OCI-LY1 (cell line): ENCODE measurements at regions not wholly inside any gene's neighbourhood (a gene's known extent, or its start where the extent isn't known, plus 50 kb on each side); places are given as distances from the start of the nearest gene placed in this dataset.

Source experiments
- H2AFZ ChIP-seq: fragments of 200-600 bp; sonication (generic), shearing (Covaris generic); 2 replicates; pipeline ENCODE4 v1.6.0; 2014; ENCODE audit warnings: antibody characterized with exemption, mild to moderate bottlenecking, low read length
- H3F3A ChIP-seq: fragments of 200-600 bp; sonication (generic), shearing (Covaris generic); 2 replicates; pipeline ENCODE4 v1.6.0; 2014; ENCODE audit warnings: mild to moderate bottlenecking, antibody characterized with exemption, low read length, moderate library complexity; ENCODE audit not compliant: insufficient read depth
- H3K27ac ChIP-seq: fragments of 200-600 bp; sonication (generic); 2 replicates; pipeline ENCODE4 v1.5.1; 2014; ENCODE audit warnings: low read length, mixed run types, mild to moderate bottlenecking, low read depth; ENCODE audit not compliant: poor library complexity, severe bottlenecking
- H3K27me3 ChIP-seq: fragments of 200-600 bp; sonication (generic); 2 replicates; pipeline ENCODE4 v1.6.0; 2014; ENCODE audit warnings: antibody characterized with exemption, mild to moderate bottlenecking, low read length, moderate library complexity; ENCODE audit not compliant: insufficient read depth
- H3K36me3 ChIP-seq: fragments of 200-600 bp; sonication (generic); 2 replicates; pipeline ENCODE4 v1.6.1; 2014; ENCODE audit warnings: mild to moderate bottlenecking, antibody characterized with exemption, low read length, moderate library complexity, mixed read lengths; ENCODE audit not compliant: insufficient read depth
- H3K4me1 ChIP-seq: fragments of 200-600 bp; sonication (generic); 2 replicates; pipeline ENCODE4 v1.5.1; 2014; ENCODE audit warnings: mild to moderate bottlenecking, low read length, moderate library complexity; ENCODE audit not compliant: insufficient read depth, severe bottlenecking
- H3K4me2 ChIP-seq: fragments of 200-600 bp; sonication (generic), shearing (Covaris generic); 2 replicates; pipeline ENCODE4 v1.6.1; 2014; ENCODE audit warnings: low read length
- H3K4me3 ChIP-seq: fragments of 200-600 bp; sonication (generic); 2 replicates; pipeline ENCODE4 v1.5.1; 2014; ENCODE audit warnings: low read length, low read depth, mild to moderate bottlenecking, mixed read lengths; ENCODE audit not compliant: poor library complexity, severe bottlenecking
- H3K79me2 ChIP-seq: fragments of 200-600 bp; shearing (Covaris generic); 2 replicates; pipeline ENCODE4 v1.6.1; 2016; ENCODE audit warnings: mixed run types, low read length, mixed read lengths; ENCODE audit not compliant: insufficient read depth
- H3K9ac ChIP-seq: fragments of 200-600 bp; sonication (generic), shearing (Covaris generic); 2 replicates; pipeline ENCODE4 v1.6.1; 2014; ENCODE audit warnings: mild to moderate bottlenecking, low read length, mixed read lengths
- H3K9me2 ChIP-seq: fragments of 200-600 bp; sonication (generic), shearing (Covaris generic); 2 replicates; pipeline ENCODE4 v1.6.1; 2014; ENCODE audit warnings: low read depth, mild to moderate bottlenecking, low read length, mixed read lengths
- H3K9me3 ChIP-seq: fragments of 200-600 bp; shearing (Covaris generic); 2 replicates; pipeline ENCODE4 v1.6.1; 2014; ENCODE audit warnings: low read length, mixed read lengths
- H4K20me1 ChIP-seq: fragments of 200-600 bp; sonication (generic), shearing (Covaris generic); 2 replicates; pipeline ENCODE4 v1.6.0; 2016; ENCODE audit warnings: mild to moderate bottlenecking, low read length; ENCODE audit not compliant: insufficient read depth
- CTCF ChIP-seq: fragments of 200-600 bp; sonication (generic), shearing (Covaris generic); IDR thresholded peaks from 2 replicates; pipeline ENCODE4 v1.5.1; 2017; ENCODE audit warnings: mild to moderate bottlenecking, antibody characterized with exemption, low read length, moderate library complexity, mixed read lengths
- EZH2 ChIP-seq: fragments of 200-600 bp; sonication (generic), shearing (Covaris generic); IDR thresholded peaks from 2 replicates; pipeline ENCODE4 v1.8.0; 2017; ENCODE audit warnings: borderline replicate concordance, mixed run types, mild to moderate bottlenecking, antibody characterized with exemption, low read length, moderate library complexity, mixed read lengths

- TF ChIP-seq EZH2: no peak
- no peak for TF ChIP-seq CTCF
- H3K27me3 ChIP-seq: no peaks in the 10 kb centered on the region
- no peak overlapping the region for H3K27ac ChIP-seq
- no peaks in the 10 kb centered on the region for H3K79me2 ChIP-seq
- H3K4me2 ChIP-seq: no peak overlapping the region
- no peak overlapping the region for H3K9ac ChIP-seq
- H3K4me3 ChIP-seq: no peak overlapping the region
- H3K4me1 ChIP-seq: no peaks in the 10 kb centered on the region
- H3K36me3 ChIP-seq: no peaks in the 10 kb centered on the region
- no peaks in the 10 kb centered on the region for H3F3A ChIP-seq
- H4K20me1 ChIP-seq: no peaks in the 10 kb centered on the region; the same call in 1 of the 2 replicates
- no peak overlapping the region for H2AFZ ChIP-seq
- H3K9me2 ChIP-seq: no peaks in the 10 kb centered on the region
- H3K9me3 ChIP-seq: no peaks in the 10 kb centered on the region
Measured at GRCh38 chr10:105585753-105586152, 944.7 kb downstream of the SORCS3 start.

GRCh38 chr10:105585171-105585570, 944.1 kb downstream of the SORCS3 start:
- no peak overlapping the region for H3K27ac ChIP-seq
- no peaks in the 10 kb centered on the region for H3K9me2 ChIP-seq
- no peak overlapping the region for H3K4me3 ChIP-seq
- no peaks in the 10 kb centered on the region; the same call in 1 of the 2 replicates for H4K20me1 ChIP-seq
- no peak overlapping the region for H3K4me2 ChIP-seq
- no peaks in the 10 kb centered on the region for H3F3A ChIP-seq
- no peak overlapping the region for H3K9ac ChIP-seq
- no peaks in the 10 kb centered on the region for H3K79me2 ChIP-seq
- H2AFZ ChIP-seq: no peak overlapping the region
- H3K27me3 ChIP-seq: no peaks in the 10 kb centered on the region
- no peaks in the 10 kb centered on the region for H3K9me3 ChIP-seq
- no peaks in the 10 kb centered on the region for H3K4me1 ChIP-seq
- TF ChIP-seq EZH2 (no peak), CTCF (no peak)
- no peaks in the 10 kb centered on the region for H3K36me3 ChIP-seq

GRCh38 chr10:105579112-105579511, 938.0 kb downstream of the SORCS3 start:
- TF ChIP-seq CTCF: no peak
- TF ChIP-seq EZH2: no peak
- no peaks in the 10 kb centered on the region for H3K9me2 ChIP-seq
- no peak overlapping the region for H3K9ac ChIP-seq
- H3K9me3 ChIP-seq: no peaks in the 10 kb centered on the region
- no peak overlapping the region for H2AFZ ChIP-seq
- no peaks in the 10 kb centered on the region for H3K79me2 ChIP-seq
- no peaks in the 10 kb centered on the region for H3F3A ChIP-seq
- no peak overlapping the region for H3K4me3 ChIP-seq
- H3K27ac ChIP-seq: no peak overlapping the region
- H3K4me2 ChIP-seq: no peak overlapping the region
- no peaks in the 10 kb centered on the region for H3K27me3 ChIP-seq
- no peaks in the 10 kb centered on the region for H3K4me1 ChIP-seq
- no peaks in the 10 kb centered on the region for H4K20me1 ChIP-seq
- no peaks in the 10 kb centered on the region for H3K36me3 ChIP-seq
